ENCODE measurements at regions not wholly inside any gene's neighbourhood (a gene's known extent, or its start where the extent isn't known, plus 50 kb on each side); places are given as distances from the start of the nearest gene placed in this dataset.
"Not testable (repeated sequence)": the region's sequence is repeated elsewhere in the genome, so short reads cannot be mapped to it uniquely, and the experiment has no call there.

GRCh38 chr6:23663096-23663495 lies 462.9 kb upstream of the NRSN1 start:
- DNase-seq (ENCODE audit: low spot score): no peak

GRCh38 chr6:23663652-23664051 lies 462.4 kb upstream of the NRSN1 start:
- DNase-seq (ENCODE audit: low spot score): no peak

- not testable (repeated sequence) for DNase-seq (ENCODE audit: low spot score)
Observed at GRCh38 chr6:23665911-23666310, 460.1 kb upstream of the NRSN1 start.

GRCh38 chr6:23672737-23673136 lies 453.3 kb upstream of the NRSN1 start:
- no peak for DNase-seq (ENCODE audit: low spot score)

GRCh38 chr6:23678626-23679025 lies 447.4 kb upstream of the NRSN1 start:
- no peak for DNase-seq (ENCODE audit: low spot score)

- DNase-seq (ENCODE audit: low spot score): no peak
Observed at GRCh38 chr6:23681743-23682142, 444.3 kb upstream of the NRSN1 start.

GRCh38 chr6:23688650-23689049 lies 437.4 kb upstream of the NRSN1 start:
- no peak for DNase-seq (ENCODE audit: low spot score)

GRCh38 chr6:23690453-23691049 lies 435.5 kb upstream of the NRSN1 start:
- no peak for DNase-seq (ENCODE audit: low spot score)

- no peak for DNase-seq (ENCODE audit: low spot score)
Observed at GRCh38 chr6:23692184-23692583, 433.8 kb upstream of the NRSN1 start.

- DNase-seq (ENCODE audit: low spot score): no peak
Observed at GRCh38 chr6:23696992-23697391, 429.0 kb upstream of the NRSN1 start.

- no peak for DNase-seq (ENCODE audit: low spot score)
Observed at GRCh38 chr6:23704479-23705052, 421.4 kb upstream of the NRSN1 start.

GRCh38 chr6:23705697-23706096 lies 420.3 kb upstream of the NRSN1 start:
- DNase-seq (ENCODE audit: low spot score): no peak

- DNase-seq (ENCODE audit: low spot score): no peak
Observed at GRCh38 chr6:23712756-23713155, 413.3 kb upstream of the NRSN1 start.

GRCh38 chr6:23713211-23713610 lies 412.8 kb upstream of the NRSN1 start:
- DNase-seq (ENCODE audit: low spot score): no peak

GRCh38 chr6:23728707-23729106 lies 397.3 kb upstream of the NRSN1 start:
- no peak for DNase-seq (ENCODE audit: low spot score)

- DNase-seq (ENCODE audit: low spot score): no peak
Observed at GRCh38 chr6:23731609-23732008, 394.4 kb upstream of the NRSN1 start.

GRCh38 chr6:23732521-23732920 lies 393.5 kb upstream of the NRSN1 start:
- no peak for DNase-seq (ENCODE audit: low spot score)

- no peak for DNase-seq (ENCODE audit: low spot score)
Observed at GRCh38 chr6:23735151-23735550, 390.9 kb upstream of the NRSN1 start.

GRCh38 chr6:23736577-23736976 lies 389.4 kb upstream of the NRSN1 start:
- DNase-seq (ENCODE audit: low spot score): no peak

GRCh38 chr6:23747239-23747638 lies 378.8 kb upstream of the NRSN1 start:
- no peak for DNase-seq (ENCODE audit: low spot score)

- no peak for DNase-seq (ENCODE audit: low spot score)
Observed at GRCh38 chr6:23752414-23752813, 373.6 kb upstream of the NRSN1 start.

GRCh38 chr6:23754197-23754596 lies 371.8 kb upstream of the NRSN1 start:
- DNase-seq (ENCODE audit: low spot score): no peak

- DNase-seq (ENCODE audit: low spot score): no peak
Observed at GRCh38 chr6:23775127-23775526, 350.9 kb upstream of the NRSN1 start.

GRCh38 chr6:23783901-23784300 lies 342.1 kb upstream of the NRSN1 start:
- no peak for DNase-seq (ENCODE audit: low spot score)

Measured in kidney capillary endothelial cell (primary cell).